ENCODE measurements at regions not wholly inside any gene's neighbourhood (a gene's known extent, or its start where the extent isn't known, plus 50 kb on each side); places are given as distances from the start of the nearest gene placed in this dataset.

GRCh38 chr2:217365656-217366055, 505.8 kb upstream of the TNP1 start:
- CTCF ChIA-PET: interaction anchor here (1.0 kb wide), 1 partner anchor 10 kb away, joined by 3 read pairs; no protein-coding TSS in a partner anchor
- H3K4me2 ChIP-seq: no peak overlapping the region; the same call in 1 of the 2 replicates
- TF ChIP-seq RFX5 (IDR thresholded peaks at IDR 0.05; ENCODE audit: low read length) (no peak), FOSL2 (IDR thresholded peaks at IDR 0.05; ENCODE audit: borderline replicate concordance, low read depth) (no peak), JUND (IDR thresholded peaks at IDR 0.05) (no peak), EP300 (IDR thresholded peaks at IDR 0.05; ENCODE audit: borderline replicate concordance in 1 of 2, low read depth in 1 of 2, low read length in 1 of 2) (no peak), POLR2AphosphoS5 (IDR thresholded peaks at IDR 0.05; ENCODE audit: low read depth, low read length) (no peak), TEAD4 (IDR thresholded peaks at IDR 0.05; ENCODE audit: borderline replicate concordance, insufficient read depth) (no peak), MXI1 (IDR thresholded peaks at IDR 0.05; ENCODE audit: low read depth, low read length) (no peak), RAD21 (IDR thresholded peaks at IDR 0.05; ENCODE audit: low read length) (no peak), ELF1 (IDR thresholded peaks at IDR 0.05) (no peak), FOXJ3 (CRISPR knock-in tag; IDR thresholded peaks at IDR 0.05) (no peak), TCF12 (IDR thresholded peaks at IDR 0.05) (no peak), GABPA (IDR thresholded peaks at IDR 0.05; ENCODE audit: low read depth) (no peak)
- TF ChIP-seq, protein P1, sequence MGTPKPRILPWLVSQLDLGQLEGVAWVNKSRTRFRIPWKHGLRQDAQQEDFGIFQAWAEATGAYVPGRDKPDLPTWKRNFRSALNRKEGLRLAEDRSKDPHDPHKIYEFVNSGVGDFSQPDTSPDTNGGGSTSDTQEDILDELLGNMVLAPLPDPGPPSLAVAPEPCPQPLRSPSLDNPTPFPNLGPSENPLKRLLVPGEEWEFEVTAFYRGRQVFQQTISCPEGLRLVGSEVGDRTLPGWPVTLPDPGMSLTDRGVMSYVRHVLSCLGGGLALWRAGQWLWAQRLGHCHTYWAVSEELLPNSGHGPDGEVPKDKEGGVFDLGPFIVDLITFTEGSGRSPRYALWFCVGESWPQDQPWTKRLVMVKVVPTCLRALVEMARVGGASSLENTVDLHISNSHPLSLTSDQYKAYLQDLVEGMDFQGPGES (IDR thresholded peaks at IDR 0.05; ENCODE audit: low read depth, low read length): no peak
- TF ChIP-seq, protein P2, sequence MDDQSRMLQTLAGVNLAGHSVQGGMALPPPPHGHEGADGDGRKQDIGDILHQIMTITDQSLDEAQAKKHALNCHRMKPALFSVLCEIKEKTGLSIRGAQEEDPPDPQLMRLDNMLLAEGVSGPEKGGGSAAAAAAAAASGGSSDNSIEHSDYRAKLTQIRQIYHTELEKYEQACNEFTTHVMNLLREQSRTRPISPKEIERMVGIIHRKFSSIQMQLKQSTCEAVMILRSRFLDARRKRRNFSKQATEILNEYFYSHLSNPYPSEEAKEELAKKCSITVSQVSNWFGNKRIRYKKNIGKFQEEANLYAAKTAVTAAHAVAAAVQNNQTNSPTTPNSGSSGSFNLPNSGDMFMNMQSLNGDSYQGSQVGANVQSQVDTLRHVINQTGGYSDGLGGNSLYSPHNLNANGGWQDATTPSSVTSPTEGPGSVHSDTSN (IDR thresholded peaks at IDR 0.05): no peak

GRCh38 chr2:217364224-217364623, 504.4 kb upstream of the TNP1 start:
- ChIA-PET POLR2A (no interaction called here), CTCF (no interaction called here)
- Histone ChIP-seq H3K27ac (ENCODE audit: low read depth in 2 of 2, low read length in 1 of 2) (no peak overlapping the region), H3K36me3 (replicated peaks in 1 of 2; ENCODE audit: control insufficient read depth in 1 of 2, insufficient read depth in 2 of 2, low read length in 1 of 2) (no peaks in the 10 kb centered on the region), H3K9me2 (no peaks in the 10 kb centered on the region), H3K79me2 (ENCODE audit: insufficient read depth) (no peaks in the 10 kb centered on the region), H3K4me2 (no peak overlapping the region), H3K9me3 (no peaks in the 10 kb centered on the region), H3K4me1 (ENCODE audit: control insufficient read depth in 1 of 2, insufficient read depth in 2 of 2, low read depth in 1 of 2, low read length in 1 of 2) (peaks cover 4 to 42% of the 10 kb centered on the region in 2 experiments), H2AFZ (ENCODE audit: low read depth) (no peak overlapping the region), H3K9ac (no peak overlapping the region), H4K20me1 (ENCODE audit: insufficient read depth) (no peaks in the 10 kb centered on the region), H3F3A (replicated peaks; ENCODE audit: insufficient read depth) (peaks cover 38% of the 10 kb centered on the region), H3K4me3 (ENCODE audit: low read depth in 2 of 2, low read length in 1 of 2) (no peak overlapping the region), H3K27me3 (ENCODE audit: insufficient read depth) (no peaks in the 10 kb centered on the region)
- TF ChIP-seq, protein P3, sequence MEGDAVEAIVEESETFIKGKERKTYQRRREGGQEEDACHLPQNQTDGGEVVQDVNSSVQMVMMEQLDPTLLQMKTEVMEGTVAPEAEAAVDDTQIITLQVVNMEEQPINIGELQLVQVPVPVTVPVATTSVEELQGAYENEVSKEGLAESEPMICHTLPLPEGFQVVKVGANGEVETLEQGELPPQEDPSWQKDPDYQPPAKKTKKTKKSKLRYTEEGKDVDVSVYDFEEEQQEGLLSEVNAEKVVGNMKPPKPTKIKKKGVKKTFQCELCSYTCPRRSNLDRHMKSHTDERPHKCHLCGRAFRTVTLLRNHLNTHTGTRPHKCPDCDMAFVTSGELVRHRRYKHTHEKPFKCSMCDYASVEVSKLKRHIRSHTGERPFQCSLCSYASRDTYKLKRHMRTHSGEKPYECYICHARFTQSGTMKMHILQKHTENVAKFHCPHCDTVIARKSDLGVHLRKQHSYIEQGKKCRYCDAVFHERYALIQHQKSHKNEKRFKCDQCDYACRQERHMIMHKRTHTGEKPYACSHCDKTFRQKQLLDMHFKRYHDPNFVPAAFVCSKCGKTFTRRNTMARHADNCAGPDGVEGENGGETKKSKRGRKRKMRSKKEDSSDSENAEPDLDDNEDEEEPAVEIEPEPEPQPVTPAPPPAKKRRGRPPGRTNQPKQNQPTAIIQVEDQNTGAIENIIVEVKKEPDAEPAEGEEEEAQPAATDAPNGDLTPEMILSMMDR (IDR thresholded peaks at IDR 0.05): no peak
- TF ChIP-seq FOXJ3 (CRISPR knock-in tag; IDR thresholded peaks at IDR 0.05): no peak
- no peak for TF ChIP-seq SIN3A (IDR thresholded peaks at IDR 0.05; ENCODE audit: borderline replicate concordance, low read depth, low read length)
- no peak for TF ChIP-seq TCF12 (IDR thresholded peaks at IDR 0.05)
- TF ChIP-seq, protein P2 (IDR thresholded peaks at IDR 0.05): no peak
- TF ChIP-seq NFIC (IDR thresholded peaks at IDR 0.05; ENCODE audit: borderline replicate concordance): no peak
- TF ChIP-seq YY1 (IDR thresholded peaks at IDR 0.05; ENCODE audit: low read depth): no peak
- TF ChIP-seq, protein P1 (IDR thresholded peaks at IDR 0.05; ENCODE audit: low read depth, low read length): no peak
- TF ChIP-seq RXRA (IDR thresholded peaks at IDR 0.05; ENCODE audit: borderline replicate concordance, low read depth): no peak
- TF ChIP-seq NRF1 (IDR thresholded peaks at IDR 0.05; ENCODE audit: low read depth, low read length): no peak
- TF ChIP-seq MEF2A (IDR thresholded peaks at IDR 0.05; ENCODE audit: borderline replicate concordance, low read depth): no peak
- TF ChIP-seq EZH2phosphoT487 (IDR thresholded peaks at IDR 0.05; ENCODE audit: borderline replicate concordance, low read depth): no peak
- DNase-seq: no peak

More at GRCh38 chr2:217365656-217366055, 505.8 kb upstream of the TNP1 start:
- Histone ChIP-seq H3K9me2 (no peaks in the 10 kb centered on the region), H2AFZ (ENCODE audit: low read depth) (no peak overlapping the region), H3K27me3 (ENCODE audit: insufficient read depth) (no peaks in the 10 kb centered on the region), H3K9me3 (no peaks in the 10 kb centered on the region), H3K79me2 (ENCODE audit: insufficient read depth) (no peaks in the 10 kb centered on the region), H3K4me1 (ENCODE audit: control insufficient read depth in 1 of 2, insufficient read depth in 2 of 2, low read depth in 1 of 2, low read length in 1 of 2) (peaks cover 2 to 32% of the 10 kb centered on the region in 2 experiments), H3K27ac (ENCODE audit: low read depth in 2 of 2, low read length in 1 of 2) (peak overlapping the region in 1 of 2 experiments; percentile 61; a peak in 1 of 4 replicates), H3K9ac (no peak overlapping the region), H3F3A (replicated peaks; ENCODE audit: insufficient read depth) (peaks cover 28% of the 10 kb centered on the region), H4K20me1 (ENCODE audit: insufficient read depth) (no peaks in the 10 kb centered on the region), H3K36me3 (replicated peaks in 1 of 2; ENCODE audit: control insufficient read depth in 1 of 2, insufficient read depth in 2 of 2, low read length in 1 of 2) (no peaks in the 10 kb centered on the region), H3K4me3 (ENCODE audit: low read depth in 2 of 2, low read length in 1 of 2) (no peak overlapping the region)
- POLR2A ChIA-PET: no interaction called here
- WGBS (ENCODE audit: low lambda C conversion rate): 92% methylated on average over 3 of the region's 3 CpGs
- no peak for DNase-seq
